Activated T-cell treated with anti-CD3 and anti-CD28 coated beads, Interleukin-2, amount 50 U/mL, for 72 hours (primary cell): ENCODE measurements at regions not wholly inside any gene's neighbourhood (a gene's known extent, or its start where the extent isn't known, plus 50 kb on each side); places are given as distances from the start of the nearest gene placed in this dataset.
A peak's percentile ranks its signal among the peaks of the same experiment; 100 is the strongest.

Experiments used
- ATAC-seq, 2 donors: fragments of 150-1000 bp; cut with Tn5 transposase; replicated peaks in 1 of 2; 2 replicates each; pipeline ENCODE4 v1.10.0; 2021; ENCODE audit warnings: moderate library complexity in 2 of 2, mild to moderate bottlenecking in 1 of 2
- DNase-seq, 2 donors: peaks; one replicate each; pipeline ENCODE4 v3.0.0; 2021 to 2022; ENCODE audit warnings: mixed read lengths in 1 of 2
- H3K27ac Mint-ChIP-seq: one replicate; pipeline ENCODE4 v1.8.0; 2022; ENCODE audit warnings: mild to moderate bottlenecking, moderate library complexity, mixed read lengths
- H3K27me3 Mint-ChIP-seq: one replicate; pipeline ENCODE4 v1.8.0; 2022; ENCODE audit warnings: low read depth, mixed read lengths
- H3K36me3 Mint-ChIP-seq, 2 donors: one replicate each; pipeline ENCODE4 v1.8.0; 2022; ENCODE audit warnings: mixed read lengths in 2 of 2, mild to moderate bottlenecking in 1 of 2; ENCODE audit not compliant: insufficient read depth in 2 of 2
- H3K4me1 Mint-ChIP-seq: one replicate; pipeline ENCODE4 v1.8.0; 2022; ENCODE audit warnings: low read depth, mixed read lengths
- H3K4me3 Mint-ChIP-seq, 2 donors: one replicate each; pipeline ENCODE4 v1.8.0; 2022; ENCODE audit warnings: mild to moderate bottlenecking in 2 of 2, mixed read lengths in 2 of 2, moderate library complexity in 2 of 2
- H3K9me3 Mint-ChIP-seq, 2 donors: one replicate each; pipeline ENCODE4 v1.8.0; 2022; ENCODE audit warnings: mixed read lengths in 2 of 2

- Mint-ChIP-seq H3K4me3 (no peak overlapping the region), H3K9me3 (peaks cover 2% of the 10 kb centered on the region in 2 donors), H3K36me3 (peaks cover 0 to 1% of the 10 kb centered on the region in 2 donors), H3K27ac (no peak overlapping the region), H3K4me1 (no peaks in the 10 kb centered on the region), H3K27me3 (no peaks in the 10 kb centered on the region)
- DNase-seq (no peak), ATAC-seq (peak in 1 of 2 donors; percentile 35)
These were observed 58.0 kb upstream of the ITSN2 start for GRCh38 chr2:24418166-24418841.

- ATAC-seq (no peak), DNase-seq (no peak)
- Mint-ChIP-seq H3K27ac (no peak overlapping the region), H3K9me3 (no peaks in the 10 kb centered on the region), H3K36me3 (no peaks in the 10 kb centered on the region), H3K27me3 (peaks cover 4% of the 10 kb centered on the region), H3K4me3 (no peak overlapping the region), H3K4me1 (no peaks in the 10 kb centered on the region)
These were observed 52.5 kb upstream of the ITSN2 start for GRCh38 chr2:24412812-24413211.

GRCh38 chr2:24411488-24412151 is 51.3 kb upstream of the ITSN2 start:
- Mint-ChIP-seq H3K27me3 (peaks cover 4% of the 10 kb centered on the region), H3K4me3 (no peak overlapping the region), H3K27ac (no peak overlapping the region), H3K9me3 (no peaks in the 10 kb centered on the region), H3K4me1 (no peaks in the 10 kb centered on the region), H3K36me3 (no peaks in the 10 kb centered on the region)
- ATAC-seq (no peak), DNase-seq (no peak)

GRCh38 chr2:24410976-24411375 is 50.6 kb upstream of the ITSN2 start:
- Mint-ChIP-seq H3K4me3 (no peak overlapping the region), H3K27ac (no peak overlapping the region), H3K4me1 (no peaks in the 10 kb centered on the region), H3K27me3 (peaks cover 4% of the 10 kb centered on the region), H3K36me3 (no peaks in the 10 kb centered on the region), H3K9me3 (no peaks in the 10 kb centered on the region)
- DNase-seq: no peak
- no peak for ATAC-seq

- ATAC-seq (peak; percentile 72), DNase-seq (peak; percentile 29 to 45)
- H3K36me3 Mint-ChIP-seq: no peaks in the 10 kb centered on the region
- H3K4me3 Mint-ChIP-seq: no peak overlapping the region
- H3K27me3 Mint-ChIP-seq: peaks cover 4% of the 10 kb centered on the region
- H3K27ac Mint-ChIP-seq: no peak overlapping the region
- H3K9me3 Mint-ChIP-seq: no peaks in the 10 kb centered on the region
- no peaks in the 10 kb centered on the region for H3K4me1 Mint-ChIP-seq
These were observed 49.6 kb upstream of the ITSN2 start for GRCh38 chr2:24409700-24410556.
